Ammon's horn (tissue), 1 donor: ENCODE measurements at regions not wholly inside any gene's neighbourhood (a gene's known extent, or its start where the extent isn't known, plus 50 kb on each side); places are given as distances from the start of the nearest gene placed in this dataset.
"Not testable (repeated sequence)": the region's sequence is repeated elsewhere in the genome, so short reads cannot be mapped to it uniquely, and the experiment has no call there.

ENCODE experiments used
- DNase-seq: peaks from one replicate; pipeline ENCODE4 v3.0.0-alpha.2; 2016; ENCODE audit warnings: low spot score

- DNase-seq: no peak
Measured at GRCh38 chrX:142499992-142500391, 294.9 kb upstream of the MAGEC2 start.

- DNase-seq: no peak
Measured at GRCh38 chrX:142483965-142484364, 278.9 kb upstream of the MAGEC2 start.

- no peak for DNase-seq
Measured at GRCh38 chrX:142446349-142446748, 241.3 kb upstream of the MAGEC2 start.

- DNase-seq: no peak
Measured at GRCh38 chrX:142428916-142429315, 223.8 kb upstream of the MAGEC2 start.

- not testable (repeated sequence) for DNase-seq
Measured at GRCh38 chrX:142390998-142391397, 185.9 kb upstream of the MAGEC2 start.

GRCh38 chrX:142363501-142363900 is 158.4 kb upstream of the MAGEC2 start:
- DNase-seq: no peak

- DNase-seq: no peak
Measured at GRCh38 chrX:142359331-142359730, 154.2 kb upstream of the MAGEC2 start.

- no peak for DNase-seq
Measured at GRCh38 chrX:142327182-142327581, 122.1 kb upstream of the MAGEC2 start.

GRCh38 chrX:142312591-142312990 is 107.5 kb upstream of the MAGEC2 start:
- DNase-seq: no peak

GRCh38 chrX:142299406-142299805 is 94.3 kb upstream of the MAGEC2 start:
- no peak for DNase-seq

- DNase-seq: no peak
Measured at GRCh38 chrX:142296421-142296820, 91.3 kb upstream of the MAGEC2 start.

- DNase-seq: no peak
Measured at GRCh38 chrX:142295190-142295589, 90.1 kb upstream of the MAGEC2 start.

- DNase-seq: not testable (repeated sequence)
Measured at GRCh38 chrX:142270166-142270565, 65.1 kb upstream of the MAGEC2 start.

- DNase-seq: no peak
Measured at GRCh38 chrX:142266417-142266816, 61.3 kb upstream of the MAGEC2 start.

- not testable (repeated sequence) for DNase-seq
Measured at GRCh38 chrX:142265549-142265948, 60.5 kb upstream of the MAGEC2 start.

- DNase-seq: no peak
Measured at GRCh38 chrX:142256935-142257334, 51.8 kb upstream of the MAGEC2 start.
